ENCODE measurements at regions not wholly inside any gene's neighbourhood (a gene's known extent, or its start where the extent isn't known, plus 50 kb on each side); places are given as distances from the start of the nearest gene placed in this dataset.

DNA sequence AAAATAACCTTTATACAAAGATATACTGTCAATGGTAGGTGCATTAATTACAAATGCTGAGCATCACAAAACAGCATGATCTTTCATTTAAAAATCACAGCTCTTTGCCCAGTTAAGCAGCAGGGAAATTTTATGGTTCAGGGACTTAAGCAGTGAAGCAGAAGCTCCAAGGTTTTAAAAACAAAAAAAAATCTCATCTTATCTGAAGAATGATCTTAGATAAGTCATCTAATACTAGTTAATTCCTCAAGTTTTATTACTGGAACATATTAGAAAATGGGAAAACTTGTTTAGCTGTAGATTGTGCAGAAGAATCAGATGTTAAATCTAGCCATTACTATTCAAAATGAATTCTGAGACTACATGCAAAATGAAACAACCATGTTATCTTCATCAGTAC, 289.9 kb downstream of the GASK1B start:
- Histone ChIP-seq H3K9me3 (ENCODE audit: control extremely low read depth in 1 of 3, control insufficient read depth in 2 of 3, insufficient read depth in 1 of 3, low read length in 2 of 3) (no peaks in the 10 kb centered on the region), H3K79me2 (ENCODE audit: control insufficient read depth, insufficient read depth, low read length) (no peaks in the 10 kb centered on the region), H3K4me1 (ENCODE audit: control insufficient read depth in 2 of 2, insufficient read depth in 2 of 2, low read length in 2 of 2) (no peaks in the 10 kb centered on the region), H3K9ac (ENCODE audit: low read length) (no peak overlapping the region), H3K27ac (ENCODE audit: low read length in 2 of 2) (no peak overlapping the region), H3K4me2 (replicated peaks; ENCODE audit: low read depth, low read length, poor library complexity, severe bottlenecking) (no peak overlapping the region), H3K27me3 (replicated peaks in 1 of 4; ENCODE audit: control extremely low read depth in 1 of 4, control insufficient read depth in 3 of 4, insufficient read depth in 4 of 4, low read length in 3 of 4) (no peaks in the 10 kb centered on the region), H3K4me3 (ENCODE audit: control extremely low read depth in 1 of 5, extremely low read depth in 1 of 5, insufficient read depth in 1 of 5, low read depth in 2 of 5, low read length in 4 of 5) (no peak overlapping the region), H4K20me1 (ENCODE audit: control insufficient read depth, insufficient read depth, low read length, poor library complexity, severe bottlenecking) (no peaks in the 10 kb centered on the region), H2AFZ (ENCODE audit: insufficient read depth, low read depth, low read length, poor library complexity, severe bottlenecking) (no peak overlapping the region), H3K36me3 (replicated peaks in 1 of 2; ENCODE audit: control extremely low read depth in 1 of 2, control insufficient read depth in 1 of 2, extremely low read depth in 1 of 2, insufficient read depth in 2 of 2, low read length in 1 of 2) (no peaks in the 10 kb centered on the region)
- Mint-ChIP-seq H3K4me1 (no peaks in the 10 kb centered on the region), H3K4me3 (no peak overlapping the region), H3K27me3 (no peaks in the 10 kb centered on the region), H3K9me3 (ENCODE audit: insufficient read depth) (no peaks in the 10 kb centered on the region), H3K27ac (no peak overlapping the region)
- intact Hi-C loops (cut with micrococcal nuclease), result no loop called here
- ChIA-PET POLR2A (no interaction called here), CTCF (no interaction called here)
- ATAC-seq (ENCODE audit: low read depth) (no peak), DNase-seq (no peak)
- TF ChIP-seq EZH2 (IDR thresholded peaks at IDR 0.05; ENCODE audit: borderline replicate concordance, insufficient read depth, low read depth, low read length, poor library complexity, severe bottlenecking), result no peak
- TF ChIP-seq, protein P1, sequence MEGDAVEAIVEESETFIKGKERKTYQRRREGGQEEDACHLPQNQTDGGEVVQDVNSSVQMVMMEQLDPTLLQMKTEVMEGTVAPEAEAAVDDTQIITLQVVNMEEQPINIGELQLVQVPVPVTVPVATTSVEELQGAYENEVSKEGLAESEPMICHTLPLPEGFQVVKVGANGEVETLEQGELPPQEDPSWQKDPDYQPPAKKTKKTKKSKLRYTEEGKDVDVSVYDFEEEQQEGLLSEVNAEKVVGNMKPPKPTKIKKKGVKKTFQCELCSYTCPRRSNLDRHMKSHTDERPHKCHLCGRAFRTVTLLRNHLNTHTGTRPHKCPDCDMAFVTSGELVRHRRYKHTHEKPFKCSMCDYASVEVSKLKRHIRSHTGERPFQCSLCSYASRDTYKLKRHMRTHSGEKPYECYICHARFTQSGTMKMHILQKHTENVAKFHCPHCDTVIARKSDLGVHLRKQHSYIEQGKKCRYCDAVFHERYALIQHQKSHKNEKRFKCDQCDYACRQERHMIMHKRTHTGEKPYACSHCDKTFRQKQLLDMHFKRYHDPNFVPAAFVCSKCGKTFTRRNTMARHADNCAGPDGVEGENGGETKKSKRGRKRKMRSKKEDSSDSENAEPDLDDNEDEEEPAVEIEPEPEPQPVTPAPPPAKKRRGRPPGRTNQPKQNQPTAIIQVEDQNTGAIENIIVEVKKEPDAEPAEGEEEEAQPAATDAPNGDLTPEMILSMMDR (IDR thresholded peaks at IDR 0.05), result no peak

GRCh38 chr4:157880761-157881160, 292.1 kb downstream of the GASK1B start:
- Histone ChIP-seq H3K27me3 (replicated peaks in 1 of 4; ENCODE audit: control extremely low read depth in 1 of 4, control insufficient read depth in 3 of 4, insufficient read depth in 4 of 4, low read length in 3 of 4) (no peaks in the 10 kb centered on the region), H3K9ac (ENCODE audit: low read length) (no peak overlapping the region), H4K20me1 (ENCODE audit: control insufficient read depth, insufficient read depth, low read length, poor library complexity, severe bottlenecking) (no peaks in the 10 kb centered on the region), H3K79me2 (ENCODE audit: control insufficient read depth, insufficient read depth, low read length) (no peaks in the 10 kb centered on the region), H2AFZ (ENCODE audit: insufficient read depth, low read depth, low read length, poor library complexity, severe bottlenecking) (no peak overlapping the region), H3K36me3 (replicated peaks in 1 of 2; ENCODE audit: control extremely low read depth in 1 of 2, control insufficient read depth in 1 of 2, extremely low read depth in 1 of 2, insufficient read depth in 2 of 2, low read length in 1 of 2) (no peaks in the 10 kb centered on the region), H3K4me3 (ENCODE audit: control extremely low read depth in 1 of 5, extremely low read depth in 1 of 5, insufficient read depth in 1 of 5, low read depth in 2 of 5, low read length in 4 of 5) (no peak overlapping the region), H3K4me2 (replicated peaks; ENCODE audit: low read depth, low read length, poor library complexity, severe bottlenecking) (no peak overlapping the region), H3K9me3 (ENCODE audit: control extremely low read depth in 1 of 3, control insufficient read depth in 2 of 3, insufficient read depth in 1 of 3, low read length in 2 of 3) (no peaks in the 10 kb centered on the region), H3K4me1 (ENCODE audit: control insufficient read depth in 2 of 2, insufficient read depth in 2 of 2, low read length in 2 of 2) (no peaks in the 10 kb centered on the region), H3K27ac (ENCODE audit: low read length in 2 of 2) (no peak overlapping the region)
- Mint-ChIP-seq H3K4me3 (no peak overlapping the region), H3K9me3 (ENCODE audit: insufficient read depth) (no peaks in the 10 kb centered on the region), H3K27me3 (no peaks in the 10 kb centered on the region), H3K4me1 (no peaks in the 10 kb centered on the region), H3K27ac (no peak overlapping the region)
- DNase-seq (no peak), ATAC-seq (ENCODE audit: low read depth) (no peak)
- POLR2A ChIA-PET, result no interaction called here
- WGBS (ENCODE audit: insufficient coverage), result no CpG with 5 or more reads among the region's 2 CpGs
- CTCF ChIA-PET, result no interaction called here
- no peak for TF ChIP-seq EZH2 (IDR thresholded peaks at IDR 0.05; ENCODE audit: borderline replicate concordance, insufficient read depth, low read depth, low read length, poor library complexity, severe bottlenecking)
- TF ChIP-seq, protein P1 (IDR thresholded peaks at IDR 0.05), result no peak
- intact Hi-C loops (cut with micrococcal nuclease), result no loop called here

All from B cell (primary cell).